ENCODE measurements at regions not wholly inside any gene's neighbourhood (a gene's known extent, or its start where the extent isn't known, plus 50 kb on each side); places are given as distances from the start of the nearest gene placed in this dataset.
"Not testable (repeated sequence)": the region's sequence is repeated elsewhere in the genome, so short reads cannot be mapped to it uniquely, and the experiment has no call there.

DNA sequence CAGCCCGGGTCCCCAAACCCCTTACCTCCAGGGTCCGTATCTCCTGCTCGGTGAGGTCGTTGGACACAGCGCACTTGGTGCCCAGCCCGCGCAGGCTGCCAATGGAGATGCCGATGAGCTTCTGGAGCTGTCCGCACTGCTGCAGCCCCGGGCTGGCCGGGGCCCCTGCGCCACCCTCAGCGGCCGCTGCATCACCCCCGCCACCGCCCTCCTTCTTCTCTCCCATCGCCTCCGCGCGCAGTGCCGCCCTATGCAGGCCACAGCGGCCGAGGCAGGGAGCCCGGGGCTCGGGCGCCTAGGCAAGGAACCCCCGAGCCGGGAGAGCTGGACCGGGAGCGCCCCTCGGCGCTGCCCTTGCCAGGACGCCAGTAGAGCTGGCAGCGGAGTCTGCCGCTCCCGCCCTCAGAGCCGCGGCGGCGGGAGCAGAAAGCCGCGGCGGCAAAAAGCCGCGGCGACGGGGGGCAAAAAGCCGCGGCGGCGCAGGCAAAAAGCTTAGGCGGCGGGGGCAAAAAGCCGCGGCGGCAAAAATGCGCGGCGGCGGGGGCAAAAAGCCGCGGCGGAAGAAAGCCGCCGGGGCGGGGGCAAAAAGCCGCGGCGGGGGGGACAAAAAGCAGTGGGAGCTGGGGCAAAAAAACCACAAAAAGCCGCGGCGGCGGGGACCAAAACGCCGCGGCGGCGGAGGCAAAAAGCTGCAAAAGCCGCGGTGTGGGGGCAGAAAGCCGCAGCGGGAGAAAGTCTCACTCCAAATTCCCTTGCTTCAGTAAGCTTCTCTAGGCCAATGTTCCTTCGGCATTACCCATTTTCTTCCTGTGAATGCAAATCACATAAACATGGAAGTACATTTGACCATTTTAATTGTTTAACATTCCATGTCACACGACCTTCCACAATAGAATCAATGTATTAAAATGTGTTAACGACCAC is 181.2 kb downstream of the ZNF92 start:
- not testable (repeated sequence) for TF ChIP-seq POLR2A (IDR thresholded peaks at IDR 0.05)
- TF ChIP-seq, protein P1, sequence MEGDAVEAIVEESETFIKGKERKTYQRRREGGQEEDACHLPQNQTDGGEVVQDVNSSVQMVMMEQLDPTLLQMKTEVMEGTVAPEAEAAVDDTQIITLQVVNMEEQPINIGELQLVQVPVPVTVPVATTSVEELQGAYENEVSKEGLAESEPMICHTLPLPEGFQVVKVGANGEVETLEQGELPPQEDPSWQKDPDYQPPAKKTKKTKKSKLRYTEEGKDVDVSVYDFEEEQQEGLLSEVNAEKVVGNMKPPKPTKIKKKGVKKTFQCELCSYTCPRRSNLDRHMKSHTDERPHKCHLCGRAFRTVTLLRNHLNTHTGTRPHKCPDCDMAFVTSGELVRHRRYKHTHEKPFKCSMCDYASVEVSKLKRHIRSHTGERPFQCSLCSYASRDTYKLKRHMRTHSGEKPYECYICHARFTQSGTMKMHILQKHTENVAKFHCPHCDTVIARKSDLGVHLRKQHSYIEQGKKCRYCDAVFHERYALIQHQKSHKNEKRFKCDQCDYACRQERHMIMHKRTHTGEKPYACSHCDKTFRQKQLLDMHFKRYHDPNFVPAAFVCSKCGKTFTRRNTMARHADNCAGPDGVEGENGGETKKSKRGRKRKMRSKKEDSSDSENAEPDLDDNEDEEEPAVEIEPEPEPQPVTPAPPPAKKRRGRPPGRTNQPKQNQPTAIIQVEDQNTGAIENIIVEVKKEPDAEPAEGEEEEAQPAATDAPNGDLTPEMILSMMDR (IDR thresholded peaks at IDR 0.05 in 4 of 5, conservative IDR thresholded peaks at IDR 0.05 in 1 of 5), result not testable (repeated sequence)
